ENCODE measurements at regions not wholly inside any gene's neighbourhood (a gene's known extent, or its start where the extent isn't known, plus 50 kb on each side); places are given as distances from the start of the nearest gene placed in this dataset.
"Not testable (repeated sequence)": the region's sequence is repeated elsewhere in the genome, so short reads cannot be mapped to it uniquely, and the experiment has no call there.

- DNase-seq (ENCODE audit: low read depth, low spot score), result no peak
- H3K9ac ChIP-seq (ENCODE audit: insufficient read length), result peak overlapping the region; percentile 17
- H3K4me3 ChIP-seq, result no peak overlapping the region
- peaks cover 2% of the 10 kb centered on the region for H3K36me3 ChIP-seq (ENCODE audit: insufficient read depth, low read length)
- TF ChIP-seq POLR2AphosphoS5 (IDR thresholded peaks at IDR 0.05; ENCODE audit: borderline replicate concordance, low read depth, low read length), result no peak
- no peaks in the 10 kb centered on the region for H3K9me3 ChIP-seq (ENCODE audit: low read depth, low read length)
- H3K27ac ChIP-seq, result peak overlapping the region; percentile 91
Measured at GRCh38 chr14:106547735-106548434, 1021.5 kb downstream of the TMEM121 start.

GRCh38 chr14:106549064-106549463, 1022.7 kb downstream of the TMEM121 start:
- Histone ChIP-seq H3K4me3 (no peak overlapping the region), H3K9me3 (ENCODE audit: low read depth, low read length) (no peaks in the 10 kb centered on the region), H3K27ac (peak overlapping the region; percentile 90), H3K36me3 (ENCODE audit: insufficient read depth, low read length) (peaks cover 12% of the 10 kb centered on the region), H3K9ac (ENCODE audit: insufficient read length) (no peak overlapping the region)
- DNase-seq (ENCODE audit: low read depth, low spot score), result no peak
- no peak for TF ChIP-seq POLR2AphosphoS5 (IDR thresholded peaks at IDR 0.05; ENCODE audit: borderline replicate concordance, low read depth, low read length)
- no peak for TF ChIP-seq EZH2 (IDR thresholded peaks at IDR 0.05)
- no peak for TF ChIP-seq FOXP2 (optimal IDR thresholded peaks at IDR 0.05; ENCODE audit: control extremely low read depth, extremely low read length, insufficient read depth)

- DNase-seq (ENCODE audit: low read depth, low spot score), result no peak
- Histone ChIP-seq H3K9me3 (ENCODE audit: low read depth, low read length) (no peaks in the 10 kb centered on the region), H3K9ac (ENCODE audit: insufficient read length) (no peak overlapping the region), H3K27ac (peak overlapping the region; percentile 90), H3K4me3 (no peak overlapping the region), H3K36me3 (ENCODE audit: insufficient read depth, low read length) (peaks cover 12% of the 10 kb centered on the region)
- no peak for TF ChIP-seq POLR2AphosphoS5 (IDR thresholded peaks at IDR 0.05; ENCODE audit: borderline replicate concordance, low read depth, low read length)
Measured at GRCh38 chr14:106551265-106551664, 1024.9 kb downstream of the TMEM121 start.

GRCh38 chr14:106556211-106556610, 1029.8 kb downstream of the TMEM121 start:
- Histone ChIP-seq H3K27ac (peak overlapping the region; percentile 97), H3K36me3 (ENCODE audit: insufficient read depth, low read length) (peaks cover 12% of the 10 kb centered on the region), H3K9ac (ENCODE audit: insufficient read length) (peak overlapping the region; percentile 32)
- not testable (repeated sequence) for H3K9me3 ChIP-seq (ENCODE audit: low read depth, low read length); H3K4me3 ChIP-seq
- DNase-seq (ENCODE audit: low read depth, low spot score), result peak; percentile 83

- Histone ChIP-seq H3K36me3 (ENCODE audit: insufficient read depth, low read length) (peaks cover 12% of the 10 kb centered on the region), H3K4me3 (no peak overlapping the region), H3K9ac (ENCODE audit: insufficient read length) (peak overlapping the region; percentile 32), H3K27ac (peak overlapping the region; percentile 97), H3K9me3 (ENCODE audit: low read depth, low read length) (no peaks in the 10 kb centered on the region)
- TF ChIP-seq POLR2AphosphoS5 (IDR thresholded peaks at IDR 0.05; ENCODE audit: borderline replicate concordance, low read depth, low read length) (no peak), FOXP2 (optimal IDR thresholded peaks at IDR 0.05; ENCODE audit: control extremely low read depth, extremely low read length, insufficient read depth) (no peak), EZH2 (IDR thresholded peaks at IDR 0.05) (no peak)
- no peak for DNase-seq (ENCODE audit: low read depth, low spot score)
Measured at GRCh38 chr14:106556665-106557289, 1030.4 kb downstream of the TMEM121 start.

- Histone ChIP-seq H3K4me3 (no peak overlapping the region), H3K9ac (ENCODE audit: insufficient read length) (no peak overlapping the region), H3K36me3 (ENCODE audit: insufficient read depth, low read length) (no peaks in the 10 kb centered on the region), H3K9me3 (ENCODE audit: low read depth, low read length) (no peaks in the 10 kb centered on the region), H3K27ac (no peak overlapping the region)
- DNase-seq (ENCODE audit: low read depth, low spot score), result no peak
- TF ChIP-seq EZH2 (IDR thresholded peaks at IDR 0.05), result no peak
- TF ChIP-seq POLR2AphosphoS5 (IDR thresholded peaks at IDR 0.05; ENCODE audit: borderline replicate concordance, low read depth, low read length), result no peak
- no peak for TF ChIP-seq FOXP2 (optimal IDR thresholded peaks at IDR 0.05; ENCODE audit: control extremely low read depth, extremely low read length, insufficient read depth)
Measured at GRCh38 chr14:106562451-106562850, 1036.1 kb downstream of the TMEM121 start.

- no peaks in the 10 kb centered on the region for H3K9me3 ChIP-seq (ENCODE audit: low read depth, low read length)
- no peak for DNase-seq (ENCODE audit: low read depth, low spot score)
- H3K9ac ChIP-seq (ENCODE audit: insufficient read length), result no peak overlapping the region
- H3K4me3 ChIP-seq, result no peak overlapping the region
- TF ChIP-seq FOXP2 (optimal IDR thresholded peaks at IDR 0.05; ENCODE audit: control extremely low read depth, extremely low read length, insufficient read depth) (no peak), EZH2 (IDR thresholded peaks at IDR 0.05) (no peak), POLR2AphosphoS5 (IDR thresholded peaks at IDR 0.05; ENCODE audit: borderline replicate concordance, low read depth, low read length) (no peak)
- H3K27ac ChIP-seq, result no peak overlapping the region
- no peaks in the 10 kb centered on the region for H3K36me3 ChIP-seq (ENCODE audit: insufficient read depth, low read length)
Measured at GRCh38 chr14:106564058-106564643, 1037.8 kb downstream of the TMEM121 start.

- H3K9ac ChIP-seq (ENCODE audit: insufficient read length), result no peak overlapping the region
- no peak overlapping the region for H3K27ac ChIP-seq
- no peak for DNase-seq (ENCODE audit: low read depth, low spot score)
- no peaks in the 10 kb centered on the region for H3K36me3 ChIP-seq (ENCODE audit: insufficient read depth, low read length)
- H3K9me3 ChIP-seq (ENCODE audit: low read depth, low read length), result no peaks in the 10 kb centered on the region
- TF ChIP-seq POLR2AphosphoS5 (IDR thresholded peaks at IDR 0.05; ENCODE audit: borderline replicate concordance, low read depth, low read length) (no peak), EZH2 (IDR thresholded peaks at IDR 0.05) (no peak), FOXP2 (optimal IDR thresholded peaks at IDR 0.05; ENCODE audit: control extremely low read depth, extremely low read length, insufficient read depth) (no peak)
- H3K4me3 ChIP-seq, result no peak overlapping the region
Measured at GRCh38 chr14:106578481-106578880, 1052.1 kb downstream of the TMEM121 start.

GRCh38 chr14:106579084-106579483, 1052.7 kb downstream of the TMEM121 start:
- TF ChIP-seq FOXP2 (optimal IDR thresholded peaks at IDR 0.05; ENCODE audit: control extremely low read depth, extremely low read length, insufficient read depth) (no peak), POLR2AphosphoS5 (IDR thresholded peaks at IDR 0.05; ENCODE audit: borderline replicate concordance, low read depth, low read length) (no peak), EZH2 (IDR thresholded peaks at IDR 0.05) (no peak)
- Histone ChIP-seq H3K27ac (no peak overlapping the region), H3K9ac (ENCODE audit: insufficient read length) (no peak overlapping the region)

More at GRCh38 chr14:106579084-106579483, 1052.7 kb downstream of the TMEM121 start:
- Histone ChIP-seq H3K4me3 (no peak overlapping the region), H3K9me3 (ENCODE audit: low read depth, low read length) (no peaks in the 10 kb centered on the region), H3K36me3 (ENCODE audit: insufficient read depth, low read length) (no peaks in the 10 kb centered on the region)
- DNase-seq (ENCODE audit: low read depth, low spot score), result no peak

Measured in SK-N-MC (cell line).